H1 (cell line): ENCODE measurements at regions not wholly inside any gene's neighbourhood (a gene's known extent, or its start where the extent isn't known, plus 50 kb on each side); places are given as distances from the start of the nearest gene placed in this dataset.

ENCODE experiments used
- CTCF ChIA-PET: fragments of 300-600 bp; sonication (Branson Sonifier 250); formaldehyde crosslinking; loops from one replicate; lab custom pipeline; 2021; ENCODE audit not compliant: partially characterized antibody; lab: Charles Lee
- POLR2A ChIA-PET: fragments of 300-600 bp; sonication (Branson Sonifier 250); formaldehyde crosslinking; loops from one replicate; lab custom pipeline; 2021; ENCODE audit warnings: inconsistent platforms; ENCODE audit not compliant: partially characterized antibody; lab: Charles Lee
- DNase-seq, 2 experiments: peaks; one replicate each; pipeline versions ENCODE4 v3.0.0 to v3.0.0-alpha.2; 2010 to 2022; ENCODE audit warnings: low spot score in 2 of 2, low read depth in 1 of 2, mixed read lengths in 1 of 2
- FAIRE-seq: peaks from 2 replicates; lab custom pipeline; 2011; peaks lifted over from hg19 to GRCh38; lab: Jason Lieb, UNC
- H2AFZ ChIP-seq: 2 replicates; pipeline ENCODE4 v1.8.1; 2012; ENCODE audit warnings: low read length, inconsistent platforms
- H2AK5ac ChIP-seq: 2 replicates; pipeline ENCODE4 v1.6.1; 2013; ENCODE audit warnings: low read depth, low read length
- H2BK120ac ChIP-seq: replicated peaks from 2 replicates; pipeline ENCODE3; 2013; ENCODE audit warnings: low read depth, low read length, inconsistent platforms
- H2BK12ac ChIP-seq: 2 replicates; pipeline ENCODE4 v1.6.1; 2013; ENCODE audit warnings: low read depth, low read length
- H2BK15ac ChIP-seq: 2 replicates; pipeline ENCODE4 v1.6.1; 2013; ENCODE audit warnings: low read length
- H2BK20ac ChIP-seq: 2 replicates; pipeline ENCODE4 v1.6.1; 2013; ENCODE audit warnings: low read length
- H2BK5ac ChIP-seq: 2 replicates; pipeline ENCODE4 v1.6.1; 2013; ENCODE audit warnings: low read depth, low read length
- H3K14ac ChIP-seq: 2 replicates; pipeline ENCODE4 v1.6.1; 2013; ENCODE audit warnings: inconsistent platforms; ENCODE audit not compliant: insufficient read length
- H3K18ac ChIP-seq: 2 replicates; pipeline ENCODE4 v1.6.1; 2013; ENCODE audit warnings: low read length; ENCODE audit errors: extremely low read depth
- H3K23ac ChIP-seq: 2 replicates; pipeline ENCODE4 v1.6.1; 2013; ENCODE audit warnings: inconsistent platforms; ENCODE audit not compliant: insufficient read length
- H3K23me2 ChIP-seq: 2 replicates; pipeline ENCODE4 v1.6.1; 2013; ENCODE audit warnings: low read depth, low read length
- H3K27ac ChIP-seq: 2 replicates; pipeline ENCODE4 v1.6.1; 2011; ENCODE audit warnings: low read depth, low read length, inconsistent platforms
- H3K27me3 ChIP-seq, 4 experiments: replicated peaks in 1 of 4; 1 replicate in 1 of 4; 2 replicates in 3 of 4; pipeline versions ENCODE4 v1.6.1 to v1.8.1; 2011 to 2013; ENCODE audit warnings: low read length in 3 of 4, mild to moderate bottlenecking in 3 of 4, inconsistent platforms in 2 of 4, mixed read lengths in 2 of 4, moderate library complexity in 1 of 4; ENCODE audit not compliant: control insufficient read depth in 3 of 4, insufficient read depth in 3 of 4; ENCODE audit errors: extremely low read depth in 1 of 4
- H3K36me3 ChIP-seq, 4 experiments: 2 replicates each; pipeline versions ENCODE4 v1.6.1 to v1.8.1; 2011 to 2013; ENCODE audit warnings: mild to moderate bottlenecking in 4 of 4, low read length in 3 of 4, moderate library complexity in 2 of 4, control low read depth in 1 of 4, inconsistent platforms in 1 of 4; ENCODE audit not compliant: insufficient read depth in 4 of 4, control insufficient read depth in 2 of 4
- H3K4ac ChIP-seq: replicated peaks from 2 replicates; pipeline ENCODE3; 2013; ENCODE audit warnings: low read length, low read depth, mixed read lengths, inconsistent platforms; ENCODE audit not compliant: insufficient read length
- H3K4me1 ChIP-seq, 4 experiments: replicated peaks in 1 of 4; 1 replicate in 1 of 4; 2 replicates in 3 of 4; pipeline versions ENCODE4 v1.6.1 to v1.8.1; 2011 to 2013; ENCODE audit warnings: low read length in 3 of 4, inconsistent platforms in 2 of 4, mixed read lengths in 1 of 4; ENCODE audit not compliant: insufficient read depth in 4 of 4, control insufficient read depth in 3 of 4
- H3K4me2 ChIP-seq, 2 experiments: 2 replicates each; pipeline versions ENCODE4 v1.6.1 to v1.8.1; 2011 to 2013; ENCODE audit warnings: low read depth in 2 of 2, low read length in 2 of 2, control low read depth in 1 of 2, inconsistent platforms in 1 of 2, mild to moderate bottlenecking in 1 of 2; ENCODE audit not compliant: insufficient read depth in 1 of 2
- H3K4me3 ChIP-seq, 4 experiments: fragments of 200-600, 300-600 bp in 1 of 4; sonication (generic), shearing (Covaris generic), sonication (Bioruptor Twin) in 1 of 4; 2 replicates each; pipeline versions ENCODE4 v1.5.1 to v1.8.1; 2011 to 2016; ENCODE audit warnings: low read length in 4 of 4, low read depth in 3 of 4, control low read depth in 2 of 4, inconsistent platforms in 2 of 4, mild to moderate bottlenecking in 2 of 4, mixed read lengths in 1 of 4, moderate library complexity in 1 of 4; ENCODE audit not compliant: insufficient read depth in 2 of 4; ENCODE audit errors: extremely low read depth in 1 of 4
- H3K56ac ChIP-seq: replicated peaks from 2 replicates; pipeline ENCODE3; 2013; ENCODE audit warnings: low read depth, mild to moderate bottlenecking, mixed read lengths, low read length, inconsistent platforms; ENCODE audit not compliant: insufficient read length
- H3K79me1 ChIP-seq: 2 replicates; pipeline ENCODE4 v1.6.1; 2013; ENCODE audit warnings: low read depth, low read length, control low read depth
- H3K79me2 ChIP-seq, 2 experiments: 2 replicates each; pipeline versions ENCODE4 v1.6.1 to v1.8.1; 2012 to 2013; ENCODE audit warnings: low read length in 2 of 2, mild to moderate bottlenecking in 2 of 2, inconsistent platforms in 1 of 2; ENCODE audit not compliant: insufficient read depth in 2 of 2, control insufficient read depth in 1 of 2
- H3K9ac ChIP-seq, 4 experiments: replicated peaks in 1 of 4; 1 replicate in 1 of 4; 2 replicates in 3 of 4; pipeline versions ENCODE4 v1.6.1 to v1.8.1; 2011 to 2013; ENCODE audit warnings: low read depth in 3 of 4, low read length in 3 of 4, control low read depth in 2 of 4, mild to moderate bottlenecking in 2 of 4, moderate library complexity in 2 of 4, inconsistent platforms in 1 of 4; ENCODE audit errors: extremely low read depth in 1 of 4
- H3K9me3 ChIP-seq, 2 experiments: 2 replicates each; pipeline versions ENCODE4 v1.6.1 to v1.8.1; 2012 to 2013; ENCODE audit warnings: mild to moderate bottlenecking in 2 of 2, moderate library complexity in 2 of 2, control low read depth in 1 of 2, inconsistent platforms in 1 of 2, low read depth in 1 of 2, low read length in 1 of 2, mixed read lengths in 1 of 2; ENCODE audit not compliant: insufficient read depth in 2 of 2
- H4K20me1 ChIP-seq, 2 experiments: replicated peaks in 1 of 2; 2 replicates each; pipeline versions ENCODE3 to v1.8.1; 2011 to 2013; ENCODE audit warnings: inconsistent platforms in 2 of 2, low read length in 2 of 2, mild to moderate bottlenecking in 1 of 2; ENCODE audit not compliant: insufficient read depth in 2 of 2, control insufficient read depth in 1 of 2
- H4K5ac ChIP-seq: 2 replicates; pipeline ENCODE4 v1.6.1; 2013; ENCODE audit warnings: low read length, low read depth, mixed read lengths, inconsistent platforms; ENCODE audit not compliant: insufficient read length
- H4K8ac ChIP-seq: 2 replicates; pipeline ENCODE4 v1.8.0; 2013; ENCODE audit warnings: mild to moderate bottlenecking, moderate library complexity, low read length, inconsistent platforms; ENCODE audit not compliant: insufficient read depth; ENCODE audit errors: extremely low read depth
- H4K91ac ChIP-seq: replicated peaks from 2 replicates; pipeline ENCODE3; 2013; ENCODE audit warnings: low read length, mixed read lengths, inconsistent platforms; ENCODE audit not compliant: insufficient read length
- ATF3 ChIP-seq: IDR thresholded peaks from 2 replicates; pipeline ENCODE4 v1.6.1; 2011; ENCODE audit warnings: low read depth, mild to moderate bottlenecking, low read length; ENCODE audit not compliant: insufficient read depth
- BCL11A ChIP-seq, 2 experiments: IDR thresholded peaks; one replicate each; pipeline ENCODE4 v1.6.1; 2011; ENCODE audit warnings: low read depth in 2 of 2, low read length in 2 of 2, mild to moderate bottlenecking in 2 of 2
- CTCF ChIP-seq, 3 experiments: IDR thresholded peaks; 1 replicate in 2 of 3; 2 replicates in 1 of 3; pipeline versions ENCODE4 v1.5.1 to v1.6.1; 2011; ENCODE audit warnings: low read length in 3 of 3, mild to moderate bottlenecking in 3 of 3, inconsistent platforms in 2 of 3, low read depth in 1 of 3, moderate library complexity in 1 of 3; ENCODE audit not compliant: insufficient read depth in 1 of 3; ENCODE audit errors: control extremely low read depth in 1 of 3
- GABPA ChIP-seq: IDR thresholded peaks from 2 replicates; pipeline ENCODE4 v1.6.1; 2011; ENCODE audit warnings: mild to moderate bottlenecking, low read length, moderate library complexity, borderline replicate concordance; ENCODE audit not compliant: insufficient read depth
- POU5F1 ChIP-seq: IDR thresholded peaks from 2 replicates; pipeline ENCODE4 v1.6.1; 2011; ENCODE audit warnings: low read depth, mild to moderate bottlenecking, low read length, moderate library complexity
- RAD21 ChIP-seq, 2 experiments: IDR thresholded peaks in 1 of 2; conservative IDR thresholded peaks in 1 of 2; 2 replicates each; pipeline ENCODE4 v1.6.1; 2011; ENCODE audit warnings: low read depth in 2 of 2, low read length in 2 of 2, improper control_type of control experiment in 1 of 2, inconsistent platforms in 1 of 2, mild to moderate bottlenecking in 1 of 2, moderate library complexity in 1 of 2
- RBBP5 ChIP-seq: IDR thresholded peaks from 2 replicates; pipeline ENCODE4 v1.7.1; 2012; ENCODE audit warnings: low read depth, mild to moderate bottlenecking, inconsistent platforms, low read length, moderate library complexity, borderline replicate concordance
- RXRA ChIP-seq: IDR thresholded peaks from 2 replicates; pipeline ENCODE4 v1.6.1; 2011; ENCODE audit warnings: low read depth, mild to moderate bottlenecking, low read length, moderate library complexity; ENCODE audit not compliant: insufficient read depth
- TEAD4 ChIP-seq: IDR thresholded peaks from 2 replicates; pipeline ENCODE4 v1.6.1; 2012; ENCODE audit warnings: low read depth, low read length, inconsistent platforms, mixed read lengths
- USF2 ChIP-seq: IDR thresholded peaks from 2 replicates; pipeline ENCODE4 v1.6.1; 2011; ENCODE audit warnings: low read length, improper control_type of control experiment
- WGBS, 2 experiments: shearing (Covaris generic) in 1 of 2; methylation state at CpG; one replicate each; pipeline versions ENCODE4 v1.1.6 to v1.1.7; 2013 to 2015; ENCODE audit warnings: low lambda C conversion rate in 2 of 2, mixed read lengths in 2 of 2, inconsistent platforms in 1 of 2, low coverage in 1 of 2, missing lambda C conversion rate in 1 of 2; ENCODE audit not compliant: insufficient replicate concordance in 2 of 2, insufficient coverage in 1 of 2, insufficient read length in 1 of 2; ENCODE audit errors: extremely low coverage in 1 of 2, missing lambda C conversion rate in 1 of 2; 5-methylcytosine and 5-hydroxymethylcytosine counted together

GRCh38 chr16:64846966-64847365 lies 274.9 kb downstream of the CDH11 start:
- Histone ChIP-seq H3K14ac (no peak overlapping the region), H4K20me1 (no peaks in the 10 kb centered on the region), H4K91ac (no peak overlapping the region), H2BK20ac (no peak overlapping the region), H2BK15ac (no peak overlapping the region), H3K79me1 (no peaks in the 10 kb centered on the region), H2BK12ac (no peak overlapping the region), H3K56ac (no peak overlapping the region), H3K36me3 (no peaks in the 10 kb centered on the region), H3K4me2 (no peak overlapping the region), H3K79me2 (no peaks in the 10 kb centered on the region), H3K4me3 (no peak overlapping the region), H3K27me3 (no peaks in the 10 kb centered on the region), H4K8ac (no peak overlapping the region), H2BK5ac (no peak overlapping the region), H3K23ac (no peak overlapping the region), H3K27ac (no peak overlapping the region), H4K5ac (no peak overlapping the region), H2AK5ac (no peak overlapping the region), H3K4me1 (no peaks in the 10 kb centered on the region), H3K4ac (no peak overlapping the region), H3K18ac (no peak overlapping the region), H2BK120ac (no peak overlapping the region), H2AFZ (no peak overlapping the region), H3K9me3 (no peaks in the 10 kb centered on the region), H3K23me2 (no peaks in the 10 kb centered on the region), H3K9ac (no peak overlapping the region)
- WGBS, 2 experiments, result 85% methylated on average over 3 of the region's 3 CpGs; no CpG with 5 or more reads in 1 of the 2 experiments
- ChIA-PET CTCF (no interaction called here), POLR2A (no interaction called here)
- FAIRE-seq (no peak), DNase-seq (no peak)
- TF ChIP-seq BCL11A (IDR thresholded peaks at IDR 0.05; ENCODE audit: low read depth in 2 of 2, low read length in 2 of 2) (no peak), GABPA (no peak), POU5F1 (no peak), USF2 (no peak), TEAD4 (no peak), RBBP5 (no peak), ATF3 (no peak), RAD21 (IDR thresholded peaks at IDR 0.05 in 1 of 2, conservative IDR thresholded peaks at IDR 0.05 in 1 of 2; ENCODE audit: low read depth in 2 of 2, low read length in 2 of 2) (no peak), RXRA (no peak), CTCF (IDR thresholded peaks at IDR 0.05; ENCODE audit: control extremely low read depth in 1 of 3, insufficient read depth in 1 of 3, low read depth in 1 of 3, low read length in 3 of 3) (no peak)
